ENCODE measurements at regions not wholly inside any gene's neighbourhood (a gene's known extent, or its start where the extent isn't known, plus 50 kb on each side); places are given as distances from the start of the nearest gene placed in this dataset.

DNA sequence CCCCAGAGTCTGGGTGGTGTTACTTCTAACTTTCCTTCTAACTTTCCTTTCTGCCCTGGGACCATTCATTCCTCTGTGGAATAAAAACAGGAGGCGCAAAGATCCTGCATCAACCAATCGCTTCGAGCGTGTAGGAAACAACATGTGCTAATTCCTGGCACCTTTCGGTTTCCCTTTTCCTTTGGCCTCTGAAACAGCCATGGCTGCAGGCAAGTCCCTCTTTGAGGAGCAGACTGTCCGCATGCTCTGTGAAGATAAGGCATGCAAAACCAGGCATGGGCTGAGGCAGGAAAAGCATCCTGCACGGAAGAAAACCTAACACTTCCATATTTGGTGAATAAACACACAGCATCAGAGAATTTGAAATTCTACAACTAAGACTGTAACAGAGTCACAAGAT lies 128.3 kb downstream of the HSD17B3 start:
- Histone ChIP-seq H3K36me3 (ENCODE audit: control insufficient read depth in 2 of 3, insufficient read depth in 3 of 3, low read length in 3 of 3) (no peaks in the 10 kb centered on the region), H3K27ac (ENCODE audit: low read depth, low read length) (no peak overlapping the region), H3K27me3 (ENCODE audit: control insufficient read depth in 2 of 2, insufficient read depth in 2 of 2, low read length in 2 of 2) (no peaks in the 10 kb centered on the region), H3K9me3 (ENCODE audit: control insufficient read depth in 2 of 3, low read length in 3 of 3) (no peaks in the 10 kb centered on the region), H3K4me1 (ENCODE audit: control insufficient read depth in 2 of 2, insufficient read depth in 2 of 2, low read length in 2 of 2) (no peaks in the 10 kb centered on the region), H3K4me3 (ENCODE audit: low read length) (no peak overlapping the region)
- ChIA-PET CTCF (no interaction called here), POLR2A (no interaction called here)
- no peak for ATAC-seq
- Mint-ChIP-seq H3K27ac (peak overlapping the region in 1 of 9 donors; percentile 25), H3K9me3 (peaks cover 0 to 4% (median 0%) of the 10 kb centered on the region in 11 donors), H3K4me3 (no peak overlapping the region), H3K27me3 (peaks cover 14 to 44% (median 22%) of the 10 kb centered on the region in 5 donors), H3K4me1 (no peaks in the 10 kb centered on the region), H3K36me3 (peaks cover 0 to 3% (median 0%) of the 10 kb centered on the region in 5 donors)
- DNase-seq, result no peak
- intact Hi-C loops (cut with micrococcal nuclease), result loop anchor here in 1 of 2 donors (2.0 kb wide), 1 partner anchor 63 kb away; no protein-coding TSS in a partner anchor

- no peak overlapping the region for H3K27ac Mint-ChIP-seq
- H3K27me3 Mint-ChIP-seq, result peaks cover 9 to 41% (median 21%) of the 10 kb centered on the region in 5 donors
- CTCF ChIA-PET, result no interaction called here
- no peak overlapping the region for H3K4me3 Mint-ChIP-seq
- peaks cover 0 to 3% (median 0%) of the 10 kb centered on the region in 5 donors for H3K36me3 Mint-ChIP-seq
- ATAC-seq (no peak), DNase-seq (no peak)
- Histone ChIP-seq H3K4me1 (ENCODE audit: control insufficient read depth in 2 of 2, insufficient read depth in 2 of 2, low read length in 2 of 2) (no peaks in the 10 kb centered on the region), H3K27me3 (ENCODE audit: control insufficient read depth in 2 of 2, insufficient read depth in 2 of 2, low read length in 2 of 2) (no peaks in the 10 kb centered on the region), H3K27ac (ENCODE audit: low read depth, low read length) (no peak overlapping the region), H3K36me3 (ENCODE audit: control insufficient read depth in 2 of 3, insufficient read depth in 3 of 3, low read length in 3 of 3) (no peaks in the 10 kb centered on the region), H3K9me3 (ENCODE audit: control insufficient read depth in 2 of 3, low read length in 3 of 3) (no peaks in the 10 kb centered on the region), H3K4me3 (ENCODE audit: low read length) (no peak overlapping the region)
- intact Hi-C loops (cut with micrococcal nuclease), result no loop called here
- H3K9me3 Mint-ChIP-seq, result peaks cover 0 to 4% (median 0%) of the 10 kb centered on the region in 11 donors
- H3K4me1 Mint-ChIP-seq, result no peaks in the 10 kb centered on the region
- POLR2A ChIA-PET, result no interaction called here
Measured at GRCh38 chr9:96172797-96173196, 129.2 kb downstream of the HSD17B3 start.

GRCh38 chr9:96171728-96172127 lies 130.2 kb downstream of the HSD17B3 start:
- Mint-ChIP-seq H3K36me3 (peaks cover 0 to 3% (median 0%) of the 10 kb centered on the region in 5 donors), H3K4me1 (no peaks in the 10 kb centered on the region), H3K27ac (no peak overlapping the region), H3K9me3 (peaks cover 0 to 4% (median 0%) of the 10 kb centered on the region in 11 donors), H3K27me3 (peaks cover 4 to 37% (median 17%) of the 10 kb centered on the region in 5 donors), H3K4me3 (no peak overlapping the region)
- H3K36me3 ChIP-seq (ENCODE audit: control insufficient read depth in 2 of 3, insufficient read depth in 3 of 3, low read length in 3 of 3), result no peaks in the 10 kb centered on the region
- ChIA-PET POLR2A (interaction anchor here (1.5 kb wide), 1 partner anchor 10 kb away, joined by 3 read pairs; no protein-coding TSS in a partner anchor), CTCF (interaction anchor here (0.6 kb wide), 1 partner anchor 1145 kb away, joined by 3 read pairs; no protein-coding TSS in a partner anchor)
- H3K27ac ChIP-seq (ENCODE audit: low read depth, low read length), result no peak overlapping the region
- no peak overlapping the region for H3K4me3 ChIP-seq (ENCODE audit: low read length)
- ATAC-seq, result no peak
- no peaks in the 10 kb centered on the region for H3K27me3 ChIP-seq (ENCODE audit: control insufficient read depth in 2 of 2, insufficient read depth in 2 of 2, low read length in 2 of 2)
- no peak for DNase-seq
- intact Hi-C loops (cut with micrococcal nuclease), result no loop called here
- no peaks in the 10 kb centered on the region for H3K4me1 ChIP-seq (ENCODE audit: control insufficient read depth in 2 of 2, insufficient read depth in 2 of 2, low read length in 2 of 2)
- H3K9me3 ChIP-seq (ENCODE audit: control insufficient read depth in 2 of 3, low read length in 3 of 3), result no peaks in the 10 kb centered on the region

GRCh38 chr9:96169901-96170300 lies 132.1 kb downstream of the HSD17B3 start:
- CTCF ChIA-PET, result no interaction called here
- Histone ChIP-seq H3K27ac (ENCODE audit: low read depth, low read length) (no peak overlapping the region), H3K4me1 (ENCODE audit: control insufficient read depth in 2 of 2, insufficient read depth in 2 of 2, low read length in 2 of 2) (no peaks in the 10 kb centered on the region), H3K4me3 (ENCODE audit: low read length) (no peak overlapping the region), H3K9me3 (ENCODE audit: control insufficient read depth in 2 of 3, low read length in 3 of 3) (no peaks in the 10 kb centered on the region), H3K27me3 (ENCODE audit: control insufficient read depth in 2 of 2, insufficient read depth in 2 of 2, low read length in 2 of 2) (no peaks in the 10 kb centered on the region), H3K36me3 (ENCODE audit: control insufficient read depth in 2 of 3, insufficient read depth in 3 of 3, low read length in 3 of 3) (no peaks in the 10 kb centered on the region)
- ATAC-seq, result no peak
- DNase-seq, result no peak
- Mint-ChIP-seq H3K4me3 (no peak overlapping the region), H3K4me1 (no peaks in the 10 kb centered on the region), H3K27me3 (peaks cover 4 to 24% (median 13%) of the 10 kb centered on the region in 5 donors), H3K27ac (no peak overlapping the region), H3K36me3 (peaks cover 0 to 3% (median 0%) of the 10 kb centered on the region in 5 donors), H3K9me3 (peaks cover 0 to 4% (median 0%) of the 10 kb centered on the region in 11 donors)
- POLR2A ChIA-PET, result interaction anchor here (0.6 kb wide), 1 partner anchor 1503 kb away, joined by 3 read pairs; no protein-coding TSS in a partner anchor
- intact Hi-C loops (cut with micrococcal nuclease), result no loop called here

- H3K36me3 Mint-ChIP-seq, result peaks cover 0 to 3% (median 0%) of the 10 kb centered on the region in 5 donors
- H3K9me3 ChIP-seq (ENCODE audit: control insufficient read depth in 2 of 3, low read length in 3 of 3), result no peaks in the 10 kb centered on the region
- no peak for ATAC-seq
- no peaks in the 10 kb centered on the region for H3K4me1 ChIP-seq (ENCODE audit: control insufficient read depth in 2 of 2, insufficient read depth in 2 of 2, low read length in 2 of 2)
- POLR2A ChIA-PET, result interaction anchor here (0.6 kb wide), 1 partner anchor 1502 kb away, joined by 3 read pairs; no protein-coding TSS in a partner anchor
- H3K4me3 ChIP-seq (ENCODE audit: low read length), result no peak overlapping the region
- no peaks in the 10 kb centered on the region for H3K4me1 Mint-ChIP-seq
- H3K36me3 ChIP-seq (ENCODE audit: control insufficient read depth in 2 of 3, insufficient read depth in 3 of 3, low read length in 3 of 3), result no peaks in the 10 kb centered on the region
- H3K27me3 Mint-ChIP-seq, result peaks cover 4 to 23% (median 13%) of the 10 kb centered on the region in 5 donors
- no peak overlapping the region for H3K27ac Mint-ChIP-seq
- H3K4me3 Mint-ChIP-seq, result no peak overlapping the region
- H3K27ac ChIP-seq (ENCODE audit: low read depth, low read length), result no peak overlapping the region
- intact Hi-C loops (cut with micrococcal nuclease), result no loop called here
- no peaks in the 10 kb centered on the region for H3K27me3 ChIP-seq (ENCODE audit: control insufficient read depth in 2 of 2, insufficient read depth in 2 of 2, low read length in 2 of 2)
- no peak for DNase-seq
- H3K9me3 Mint-ChIP-seq, result peaks cover 0 to 4% (median 0%) of the 10 kb centered on the region in 11 donors
- CTCF ChIA-PET, result no interaction called here
Measured at GRCh38 chr9:96169484-96169883, 132.5 kb downstream of the HSD17B3 start.

GRCh38 chr9:96168882-96169281 lies 133.1 kb downstream of the HSD17B3 start:
- Mint-ChIP-seq H3K4me3 (no peak overlapping the region), H3K4me1 (no peaks in the 10 kb centered on the region), H3K36me3 (peaks cover 0 to 3% (median 0%) of the 10 kb centered on the region in 5 donors), H3K9me3 (peaks cover 0 to 4% (median 0%) of the 10 kb centered on the region in 11 donors), H3K27ac (no peak overlapping the region), H3K27me3 (peaks cover 4 to 19% (median 8%) of the 10 kb centered on the region in 5 donors)
- H3K27ac ChIP-seq (ENCODE audit: low read depth, low read length), result no peak overlapping the region
- ChIA-PET POLR2A (no interaction called here), CTCF (interaction anchor here (0.6 kb wide), 1 partner anchor 9 kb away, joined by 5 read pairs; no protein-coding TSS in a partner anchor)
- H3K9me3 ChIP-seq (ENCODE audit: control insufficient read depth in 2 of 3, low read length in 3 of 3), result no peaks in the 10 kb centered on the region
- H3K36me3 ChIP-seq (ENCODE audit: control insufficient read depth in 2 of 3, insufficient read depth in 3 of 3, low read length in 3 of 3), result no peaks in the 10 kb centered on the region
- H3K4me1 ChIP-seq (ENCODE audit: control insufficient read depth in 2 of 2, insufficient read depth in 2 of 2, low read length in 2 of 2), result no peaks in the 10 kb centered on the region
- H3K4me3 ChIP-seq (ENCODE audit: low read length), result no peak overlapping the region
- intact Hi-C loops (cut with micrococcal nuclease), result no loop called here
- H3K27me3 ChIP-seq (ENCODE audit: control insufficient read depth in 2 of 2, insufficient read depth in 2 of 2, low read length in 2 of 2), result no peaks in the 10 kb centered on the region
- DNase-seq (no peak), ATAC-seq (no peak)

DNA sequence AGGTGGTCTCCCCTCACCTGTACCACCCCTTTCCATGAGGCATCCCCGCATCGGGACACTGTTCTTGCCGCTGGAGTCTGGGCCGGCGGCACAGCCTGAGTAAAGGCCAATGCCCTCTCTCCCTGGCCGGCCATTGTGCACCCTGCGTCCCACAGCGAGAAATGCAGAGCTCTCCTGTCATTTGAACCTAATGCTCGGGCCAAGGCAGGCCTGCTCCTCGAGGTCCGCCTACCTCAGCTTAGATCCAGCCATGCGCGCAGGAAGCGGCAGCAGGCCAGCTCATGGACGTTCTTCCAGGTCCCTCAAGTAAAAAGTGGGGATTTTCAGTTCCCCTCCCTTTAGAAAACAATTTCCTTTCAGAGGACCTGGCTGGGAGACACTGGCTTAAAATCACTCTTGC lies 135.0 kb downstream of the HSD17B3 start:
- H3K9me3 Mint-ChIP-seq, result no peaks in the 10 kb centered on the region
- peaks cover 0 to 3% (median 0%) of the 10 kb centered on the region in 5 donors for H3K36me3 Mint-ChIP-seq
- intact Hi-C loops (cut with micrococcal nuclease), result no loop called here
- H3K27me3 Mint-ChIP-seq, result peaks cover 0 to 8% (median 7%) of the 10 kb centered on the region in 5 donors
- Histone ChIP-seq H3K27ac (ENCODE audit: low read depth, low read length) (no peak overlapping the region), H3K9me3 (ENCODE audit: control insufficient read depth in 2 of 3, low read length in 3 of 3) (no peaks in the 10 kb centered on the region), H3K36me3 (ENCODE audit: control insufficient read depth in 2 of 3, insufficient read depth in 3 of 3, low read length in 3 of 3) (no peaks in the 10 kb centered on the region), H3K27me3 (ENCODE audit: control insufficient read depth in 2 of 2, insufficient read depth in 2 of 2, low read length in 2 of 2) (no peaks in the 10 kb centered on the region), H3K4me1 (ENCODE audit: control insufficient read depth in 2 of 2, insufficient read depth in 2 of 2, low read length in 2 of 2) (no peaks in the 10 kb centered on the region), H3K4me3 (ENCODE audit: low read length) (no peak overlapping the region)
- H3K4me3 Mint-ChIP-seq, result no peak overlapping the region
- DNase-seq (no peak), ATAC-seq (no peak)
- CTCF ChIA-PET, result no interaction called here
- no peak overlapping the region for H3K27ac Mint-ChIP-seq
- H3K4me1 Mint-ChIP-seq, result no peaks in the 10 kb centered on the region
- POLR2A ChIA-PET, result no interaction called here

All from naive thymus-derived CD4-positive, alpha-beta T cell (primary cell).